Small intestine (tissue), 7 donors: ENCODE measurements at regions not wholly inside any gene's neighbourhood (a gene's known extent, or its start where the extent isn't known, plus 50 kb on each side); places are given as distances from the start of the nearest gene placed in this dataset.

Experiments used
- DNase-seq, 2 donors: peaks; one replicate each; pipeline versions ENCODE4 v3.0.0 to v3.0.0-alpha.2; 2013
- FAIRE-seq: peaks from 2 replicates; lab custom pipeline; 2012; peaks lifted over from hg19 to GRCh38; lab: Jason Lieb, UNC
- H3K27ac ChIP-seq, 3 donors: one replicate each; pipeline ENCODE4 v1.5.1; 2013; ENCODE audit warnings: low read length in 2 of 3, mild to moderate bottlenecking in 2 of 3, control low read depth in 1 of 3, inconsistent platforms in 1 of 3, low read depth in 1 of 3, moderate library complexity in 1 of 3
- H3K27me3 ChIP-seq, 3 donors: one replicate each; pipeline ENCODE4 v1.6.1; 2013; ENCODE audit warnings: low read length in 3 of 3, inconsistent platforms in 1 of 3; ENCODE audit not compliant: control insufficient read depth in 3 of 3, insufficient read depth in 3 of 3
- H3K36me3 ChIP-seq, 3 donors: one replicate each; pipeline ENCODE4 v1.6.1; 2013; ENCODE audit warnings: low read length in 3 of 3, inconsistent platforms in 1 of 3, low read depth in 1 of 3, mild to moderate bottlenecking in 1 of 3, moderate library complexity in 1 of 3; ENCODE audit not compliant: control insufficient read depth in 3 of 3, insufficient read depth in 2 of 3
- H3K4me1 ChIP-seq, 3 donors: one replicate each; pipeline ENCODE4 v1.6.1; 2013; ENCODE audit warnings: low read length in 2 of 3, inconsistent platforms in 1 of 3, low read depth in 1 of 3, mild to moderate bottlenecking in 1 of 3, moderate library complexity in 1 of 3; ENCODE audit not compliant: control insufficient read depth in 3 of 3, insufficient read depth in 2 of 3
- H3K4me3 ChIP-seq, 3 donors: one replicate each; pipeline ENCODE4 v1.5.1; 2013; ENCODE audit warnings: low read length in 3 of 3, control low read depth in 1 of 3, inconsistent platforms in 1 of 3, low read depth in 1 of 3, mild to moderate bottlenecking in 1 of 3, moderate library complexity in 1 of 3
- H3K9me3 ChIP-seq, 2 donors: one replicate each; pipeline ENCODE4 v1.6.1; 2013; ENCODE audit warnings: low read depth in 1 of 2, low read length in 1 of 2; ENCODE audit not compliant: control insufficient read depth in 2 of 2, insufficient read depth in 1 of 2
- WGBS, 3 donors: extraction: QIAGEN DNeasy Blood & Tissue Kit; methylation state at CpG; one replicate each; pipeline ENCODE4 v1.1.7; 2013; 5-methylcytosine and 5-hydroxymethylcytosine counted together
- donor health status: healthy with polysubstance abuse.
- donor health status: control.
- donor health status: control.
- donor health status: Bipolar disorder and iron deficiency.
- donor health status: healthy.

DNA sequence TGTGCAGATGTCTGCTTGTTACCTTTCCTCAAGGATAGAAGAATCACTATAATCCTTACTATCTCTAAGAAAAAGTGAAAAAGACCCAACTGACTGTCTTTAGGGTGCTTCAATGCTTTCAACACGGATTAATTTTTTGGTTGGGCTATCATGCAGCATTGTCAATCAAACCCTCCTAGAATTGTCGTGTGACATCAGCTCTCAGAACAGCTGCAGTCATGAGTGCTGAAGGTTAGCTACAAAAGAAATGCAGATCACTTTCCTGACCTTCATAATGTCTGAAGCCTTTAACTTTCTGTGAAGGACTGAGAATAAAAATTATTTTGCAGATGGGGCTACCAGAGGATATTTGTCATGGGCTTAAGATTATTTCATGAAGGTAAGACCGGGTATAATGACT lies 107.9 kb upstream of the EFNA5 start:
- Histone ChIP-seq H3K4me3 (no peak overlapping the region), H3K9me3 (peaks cover 0 to 8% of the 10 kb centered on the region in 2 donors), H3K36me3 (no peaks in the 10 kb centered on the region), H3K27ac (no peak overlapping the region), H3K4me1 (peaks cover 0 to 5% (median 0%) of the 10 kb centered on the region in 3 donors), H3K27me3 (no peaks in the 10 kb centered on the region)
- DNase-seq (no peak), FAIRE-seq (no peak)
- 71 to 84% (median 78%) methylated on average over 3 of the region's 3 CpGs for WGBS, 3 donors

DNA sequence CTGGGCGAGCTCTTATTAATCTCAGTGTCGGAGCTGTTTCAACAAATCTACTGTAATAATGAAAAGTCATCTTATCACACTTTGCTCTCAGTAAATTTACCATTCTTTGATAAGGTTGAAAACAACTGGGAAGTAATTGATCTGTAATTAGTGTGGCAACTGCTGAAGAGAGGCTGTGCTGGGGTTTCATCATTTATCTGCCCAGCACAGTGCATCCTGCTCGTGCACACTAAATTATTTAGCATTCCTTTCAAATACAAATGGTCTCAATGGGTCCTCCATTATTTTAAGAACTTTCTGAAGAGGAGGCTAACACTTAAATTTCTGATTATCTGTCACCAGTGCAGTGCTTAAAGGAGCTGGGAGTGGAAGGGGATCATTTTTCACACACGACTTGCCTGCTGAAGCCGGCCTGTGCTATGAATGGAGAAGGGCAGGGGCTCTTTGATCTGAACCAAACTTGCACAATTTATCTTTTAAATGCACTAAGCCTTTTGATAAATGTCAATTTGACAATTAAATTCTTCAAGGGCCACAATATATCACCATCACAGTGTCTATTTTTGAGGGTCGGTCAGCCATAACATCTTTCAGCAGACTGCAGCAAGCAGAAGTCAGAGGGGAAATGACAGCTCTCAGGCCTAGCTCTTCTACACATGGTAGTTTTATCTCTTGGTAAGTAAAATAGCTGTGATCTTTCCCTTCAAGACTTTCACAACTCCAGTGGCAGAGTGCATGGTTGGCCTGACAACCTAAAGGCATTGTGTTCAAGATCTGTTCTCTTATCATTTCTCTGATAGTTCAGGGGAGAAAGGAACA lies 106.4 kb upstream of the EFNA5 start:
- FAIRE-seq (no peak), DNase-seq (peak in 1 of 2 donors; percentile 32)
- Histone ChIP-seq H3K9me3 (peaks cover 0 to 8% of the 10 kb centered on the region in 2 donors), H3K4me1 (no peaks in the 10 kb centered on the region), H3K4me3 (no peak overlapping the region), H3K27me3 (no peaks in the 10 kb centered on the region), H3K36me3 (no peaks in the 10 kb centered on the region), H3K27ac (no peak overlapping the region)
- 41 to 69% (median 62%) methylated on average over 6 of the region's 6 CpGs for WGBS, 3 donors

DNA sequence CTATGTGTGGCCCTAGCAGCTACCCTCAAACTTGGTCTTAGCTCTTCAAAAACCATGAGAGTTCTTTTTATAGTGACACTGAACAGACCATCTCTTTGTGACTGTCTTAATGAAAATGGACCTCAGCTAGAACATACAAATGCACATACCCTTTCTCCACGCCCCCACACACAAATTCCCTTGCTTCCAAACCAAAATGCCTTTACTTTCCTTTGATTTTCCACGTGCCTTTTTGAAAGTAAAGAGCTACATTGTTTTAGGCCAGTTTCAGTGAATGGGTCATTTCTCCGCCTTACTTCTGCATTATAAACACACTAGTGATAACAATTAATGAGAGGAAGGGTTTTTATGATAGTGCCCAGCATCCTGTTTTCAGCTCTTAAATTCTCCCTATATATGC lies 105.8 kb upstream of the EFNA5 start:
- FAIRE-seq = no peak
- Histone ChIP-seq H3K9me3 (peaks cover 0 to 6% of the 10 kb centered on the region in 2 donors), H3K4me1 (no peaks in the 10 kb centered on the region)

DNA sequence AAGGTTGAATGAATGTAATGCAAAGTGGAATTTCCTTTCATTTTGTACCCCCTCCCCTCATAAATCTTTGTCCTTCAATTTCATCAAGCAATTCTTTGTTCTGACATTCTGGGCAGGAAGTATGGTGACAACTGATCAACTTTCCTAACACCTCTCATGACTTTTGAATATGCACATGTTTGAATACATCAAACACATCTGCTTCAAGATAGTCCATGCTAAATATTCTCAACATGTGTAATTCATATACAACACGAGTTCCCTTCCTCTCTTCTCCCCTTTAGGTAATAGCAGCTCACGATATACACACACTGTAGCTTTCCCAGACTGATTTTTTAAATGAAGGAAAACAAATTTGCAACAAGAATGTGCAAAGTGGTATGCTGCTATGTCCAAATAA lies 103.6 kb upstream of the EFNA5 start:
- FAIRE-seq = no peak
- 73 to 82% (median 81%) methylated on average over 2 of the region's 2 CpGs for WGBS, 3 donors

More for the DNA sequence above, 105.8 kb upstream of the EFNA5 start:
- Histone ChIP-seq H3K4me3 (no peak overlapping the region), H3K27me3 (no peaks in the 10 kb centered on the region), H3K27ac (no peak overlapping the region), H3K36me3 (no peaks in the 10 kb centered on the region)
- 28 to 43% (median 33%) methylated on average over 3 of the region's 3 CpGs for WGBS, 3 donors
- DNase-seq = no peak

DNA sequence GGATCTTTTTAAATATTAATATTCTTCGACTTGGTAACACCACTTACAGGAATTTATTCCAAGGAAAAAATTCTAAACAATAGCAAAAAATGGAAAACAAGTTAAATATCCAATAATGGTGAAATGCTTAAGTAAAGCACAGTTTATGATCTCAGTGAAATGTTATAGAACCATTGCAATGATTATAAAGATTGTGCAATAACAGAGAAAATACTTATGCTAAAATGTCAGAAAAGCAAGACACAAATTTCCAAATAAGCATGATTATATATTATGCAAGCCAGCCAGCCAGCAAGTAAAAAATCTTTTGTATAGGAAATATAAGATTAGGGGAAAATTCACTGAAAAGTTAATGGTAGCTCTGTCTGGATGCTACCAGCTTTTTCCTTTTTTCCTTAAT lies 102.7 kb upstream of the EFNA5 start:
- WGBS, 3 donors = 76 to 89% (median 86%) methylated on average over 1 of the region's 1 CpG
- H3K4me1 ChIP-seq = no peaks in the 10 kb centered on the region
- no peak overlapping the region for H3K27ac ChIP-seq
- no peaks in the 10 kb centered on the region for H3K36me3 ChIP-seq
- H3K9me3 ChIP-seq = no peaks in the 10 kb centered on the region
- no peak overlapping the region for H3K4me3 ChIP-seq
- H3K27me3 ChIP-seq = no peaks in the 10 kb centered on the region
- DNase-seq (no peak), FAIRE-seq (no peak)

More for the DNA sequence above, 103.6 kb upstream of the EFNA5 start:
- no peaks in the 10 kb centered on the region for H3K27me3 ChIP-seq
- H3K9me3 ChIP-seq = no peaks in the 10 kb centered on the region
- no peak overlapping the region for H3K4me3 ChIP-seq
- H3K27ac ChIP-seq = no peak overlapping the region
- no peaks in the 10 kb centered on the region for H3K4me1 ChIP-seq
- H3K36me3 ChIP-seq = no peaks in the 10 kb centered on the region
- DNase-seq = no peak

DNA sequence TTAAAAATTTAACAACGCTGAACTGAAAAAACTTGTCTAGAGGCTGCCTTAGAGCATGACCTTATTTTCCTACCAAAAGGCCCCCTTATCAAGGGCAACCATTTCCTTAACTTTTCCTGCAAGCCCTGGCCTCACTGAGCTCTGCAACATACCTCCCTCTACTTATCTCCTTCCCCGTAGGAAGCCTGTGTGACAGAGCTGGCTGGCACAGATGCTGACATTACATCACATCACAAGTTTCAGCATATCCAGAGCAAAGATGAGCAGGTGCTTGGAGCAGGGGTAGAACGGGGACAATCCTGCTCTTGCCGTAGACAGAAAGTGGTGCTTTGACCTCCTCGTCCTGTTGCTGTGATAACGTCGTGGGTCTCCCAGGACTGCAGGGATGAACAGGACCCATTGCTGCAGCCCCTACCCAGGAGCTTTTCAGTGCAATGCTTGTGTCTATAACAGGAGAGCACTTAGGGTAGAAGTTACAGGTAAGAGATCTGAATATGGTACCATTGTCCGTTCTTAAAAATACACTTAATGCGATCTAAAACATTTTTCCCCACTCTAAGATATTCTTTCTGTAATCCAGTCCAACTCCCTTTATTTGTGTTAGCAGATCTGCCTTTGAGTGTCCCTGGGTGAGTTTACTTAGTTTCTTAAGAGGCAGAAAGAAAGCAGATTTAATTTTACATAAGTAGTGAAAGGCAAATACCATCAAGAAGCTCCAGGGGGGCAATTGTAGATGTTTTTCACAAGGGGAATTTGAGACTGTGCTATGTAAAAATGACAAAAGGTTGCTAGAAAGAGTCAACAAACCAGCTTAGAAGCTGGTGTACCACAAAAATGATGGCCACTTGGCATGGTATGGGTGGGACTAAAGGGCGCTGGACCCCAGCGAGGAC lies 101.9 kb upstream of the EFNA5 start:
- no peak for DNase-seq
- 55 to 67% (median 64%) methylated on average over 11 of the region's 11 CpGs for WGBS, 3 donors
- H3K36me3 ChIP-seq = no peaks in the 10 kb centered on the region

DNA sequence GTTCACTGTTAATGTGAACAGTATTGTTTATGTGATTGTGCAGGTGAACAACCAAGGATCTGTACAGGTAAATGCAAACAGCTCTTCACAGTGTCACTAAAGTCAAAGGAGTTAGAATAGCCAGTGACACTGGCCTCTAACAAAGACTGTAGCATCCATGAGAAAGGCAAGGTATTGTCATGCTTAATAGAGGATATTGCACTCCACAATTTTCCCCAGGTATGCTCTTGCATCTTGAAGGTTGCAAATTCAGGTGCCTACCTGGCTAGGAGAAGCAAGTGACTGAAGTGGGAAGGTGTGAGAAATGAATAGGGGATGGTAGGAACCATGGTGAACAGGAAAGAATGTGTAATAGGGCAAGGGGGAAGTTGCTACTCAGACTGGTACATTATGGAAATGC lies 101.2 kb upstream of the EFNA5 start:
- no peak overlapping the region for H3K4me3 ChIP-seq
- no peaks in the 10 kb centered on the region for H3K36me3 ChIP-seq
- no peak overlapping the region for H3K27ac ChIP-seq
- H3K4me1 ChIP-seq = no peaks in the 10 kb centered on the region
- DNase-seq = no peak
- H3K27me3 ChIP-seq = no peaks in the 10 kb centered on the region
- no peak for FAIRE-seq
- H3K9me3 ChIP-seq = no peaks in the 10 kb centered on the region

More for the DNA sequence above, 101.9 kb upstream of the EFNA5 start:
- no peak overlapping the region for H3K4me3 ChIP-seq
- H3K9me3 ChIP-seq = no peaks in the 10 kb centered on the region
- no peaks in the 10 kb centered on the region for H3K27me3 ChIP-seq
- H3K27ac ChIP-seq = no peak overlapping the region
- no peaks in the 10 kb centered on the region for H3K4me1 ChIP-seq
- no peak for FAIRE-seq

DNA sequence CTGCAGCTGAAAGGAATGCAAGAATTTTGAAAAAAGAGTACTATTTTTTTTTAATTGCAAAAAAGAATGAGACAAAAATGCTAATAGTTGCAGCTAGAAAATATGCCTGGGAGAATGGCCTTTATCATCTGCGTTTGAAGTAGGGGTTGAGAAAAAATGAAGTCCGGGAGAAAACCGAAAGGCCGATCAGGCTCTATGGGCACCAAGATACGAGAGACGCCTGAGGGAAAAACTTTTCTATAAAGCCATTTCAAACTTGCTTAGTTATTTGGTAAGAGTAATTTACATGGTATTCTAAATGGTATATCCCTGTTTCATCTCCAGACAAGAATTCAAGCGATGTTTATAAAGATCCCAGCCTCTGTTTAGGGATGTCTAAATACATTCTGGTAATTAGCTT lies 99.3 kb upstream of the EFNA5 start:
- peaks cover 2 to 6% (median 3%) of the 10 kb centered on the region in 3 donors for H3K4me1 ChIP-seq
- H3K27me3 ChIP-seq = peaks cover 0 to 2% (median 0%) of the 10 kb centered on the region in 3 donors
- H3K4me3 ChIP-seq = no peak overlapping the region
- WGBS, 3 donors = 71 to 93% (median 92%) methylated on average over 7 of the region's 7 CpGs
- FAIRE-seq (no peak), DNase-seq (no peak)
- H3K9me3 ChIP-seq = no peaks in the 10 kb centered on the region
- no peak overlapping the region for H3K27ac ChIP-seq
- H3K36me3 ChIP-seq = no peaks in the 10 kb centered on the region
